IMR-90 (cell line): ENCODE measurements at regions not wholly inside any gene's neighbourhood (a gene's known extent, or its start where the extent isn't known, plus 50 kb on each side); places are given as distances from the start of the nearest gene placed in this dataset.

Experiments
- ATAC-seq: fragments of 200-7000 bp; cut with Tn5 transposase; 2 replicates; pipeline ENCODE4 v1.9.1; 2020; ENCODE audit warnings: low read depth, mild to moderate bottlenecking, moderate library complexity
- BruUV-seq: library from RNA; stranded (reverse); fragments of 400-500 nt; replicated peaks from 2 replicates; lab custom pipeline; 2021; lab: Mats Ljungman, UMichigan
- CTCF ChIA-PET: fragments of 300-600 bp; formaldehyde crosslinking; extraction: SDS; loops from one replicate; lab custom pipeline; 2021; ENCODE audit warnings: antibody characterized with exemption; lab: Yijun Ruan, JAX
- POLR2A ChIA-PET: fragments of 300-600 bp; sonication (Branson Sonifier 250); formaldehyde crosslinking; loops from one replicate; lab custom pipeline; 2022; ENCODE audit warnings: antibody characterized with exemption; ENCODE audit not compliant: unreplicated experiment; lab: Charles Lee
- DNase-seq: peaks from one replicate; pipeline ENCODE4 v3.0.0; 2013
- H2AFZ ChIP-seq: replicated peaks from 2 replicates; pipeline ENCODE3; 2013; ENCODE audit warnings: low read length, mild to moderate bottlenecking; ENCODE audit not compliant: poor library complexity
- H2AK5ac ChIP-seq: 2 replicates; pipeline ENCODE4 v1.6.1; 2013; ENCODE audit warnings: low read depth, low read length, inconsistent platforms
- H2AK9ac ChIP-seq: replicated peaks from 2 replicates; pipeline ENCODE3; 2013; ENCODE audit warnings: mild to moderate bottlenecking, low read depth, low read length, moderate library complexity; ENCODE audit not compliant: poor library complexity
- H2BK120ac ChIP-seq: 2 replicates; pipeline ENCODE4 v1.6.1; 2013; ENCODE audit warnings: low read depth, low read length, inconsistent platforms
- H2BK15ac ChIP-seq: 3 replicates; pipeline ENCODE4 v1.6.1; 2013; ENCODE audit warnings: low read depth, low read length, inconsistent platforms
- H2BK20ac ChIP-seq: 2 replicates; pipeline ENCODE4 v1.6.1; 2013; ENCODE audit warnings: low read depth, mild to moderate bottlenecking, inconsistent platforms, low read length, moderate library complexity
- H2BK5ac ChIP-seq: 2 replicates; pipeline ENCODE4 v1.6.1; 2013; ENCODE audit warnings: mild to moderate bottlenecking, low read depth, low read length, inconsistent platforms; ENCODE audit not compliant: poor library complexity, severe bottlenecking
- H3K14ac ChIP-seq: replicated peaks from 2 replicates; pipeline ENCODE4 v1.6.1; 2013; ENCODE audit warnings: low read depth, low read length, inconsistent platforms
- H3K18ac ChIP-seq: 2 replicates; pipeline ENCODE4 v1.6.1; 2013; ENCODE audit warnings: low read depth, low read length, control low read depth
- H3K23ac ChIP-seq: 2 replicates; pipeline ENCODE4 v1.6.1; 2013; ENCODE audit warnings: low read depth, low read length, inconsistent platforms
- H3K27ac ChIP-seq: 2 replicates; pipeline ENCODE4 v1.5.1; 2013; ENCODE audit warnings: mild to moderate bottlenecking, control low read depth, low read length; ENCODE audit not compliant: insufficient read depth
- H3K27me3 ChIP-seq: 2 replicates; pipeline ENCODE4 v1.6.1; 2013; ENCODE audit warnings: low read length; ENCODE audit not compliant: control insufficient read depth, insufficient read depth
- H3K36me3 ChIP-seq: 2 replicates; pipeline ENCODE4 v1.6.1; 2013; ENCODE audit warnings: low read length, mixed read lengths; ENCODE audit not compliant: control insufficient read depth, insufficient read depth
- H3K4ac ChIP-seq: 2 replicates; pipeline ENCODE4 v1.6.1; 2013; ENCODE audit warnings: low read depth, low read length, inconsistent platforms
- H3K4me1 ChIP-seq: 2 replicates; pipeline ENCODE4 v1.6.1; 2013; ENCODE audit warnings: low read length, mixed read lengths; ENCODE audit not compliant: control insufficient read depth, insufficient read depth
- H3K4me2 ChIP-seq: 2 replicates; pipeline ENCODE4 v1.6.1; 2013; ENCODE audit warnings: low read depth, mild to moderate bottlenecking, control low read depth, low read length, moderate library complexity
- H3K4me3 ChIP-seq: 2 replicates; pipeline ENCODE4 v1.5.1; 2013; ENCODE audit warnings: low read depth, mild to moderate bottlenecking, control low read depth, low read length, moderate library complexity; ENCODE audit not compliant: insufficient read depth
- H3K56ac ChIP-seq: 2 replicates; pipeline ENCODE4 v1.6.1; 2013; ENCODE audit warnings: low read length, inconsistent platforms; ENCODE audit not compliant: insufficient read depth; ENCODE audit errors: extremely low read depth
- H3K79me1 ChIP-seq, 2 experiments: 2 replicates each; pipeline ENCODE4 v1.6.1; 2013; ENCODE audit warnings: low read length in 2 of 2, inconsistent platforms in 1 of 2, low read depth in 1 of 2
- H3K9ac ChIP-seq: 2 replicates; pipeline ENCODE4 v1.6.1; 2013; ENCODE audit warnings: low read depth, low read length, control low read depth
- H3K9me1 ChIP-seq: 2 replicates; pipeline ENCODE4 v1.6.1; 2013; ENCODE audit warnings: low read length, inconsistent platforms; ENCODE audit not compliant: insufficient read depth
- H3K9me3 ChIP-seq: 2 replicates; pipeline ENCODE4 v1.6.1; 2013; ENCODE audit warnings: low read length; ENCODE audit not compliant: control insufficient read depth, insufficient read depth
- H4K20me1 ChIP-seq: 2 replicates; pipeline ENCODE4 v1.6.1; 2013; ENCODE audit warnings: low read length, inconsistent platforms; ENCODE audit not compliant: insufficient read depth
- H4K5ac ChIP-seq: 2 replicates; pipeline ENCODE4 v1.6.1; 2013; ENCODE audit warnings: mild to moderate bottlenecking, low read depth, low read length, control low read depth
- H4K8ac ChIP-seq, 2 experiments: 2 replicates each; pipeline ENCODE4 v1.6.1; 2013; ENCODE audit warnings: low read depth in 2 of 2, low read length in 2 of 2, control low read depth in 1 of 2, inconsistent platforms in 1 of 2
- H4K91ac ChIP-seq: 2 replicates; pipeline ENCODE4 v1.6.1; 2013; ENCODE audit warnings: low read depth, low read length, inconsistent platforms; ENCODE audit not compliant: insufficient read depth
- BHLHE40 ChIP-seq: fragments of 150-350 bp; IDR thresholded peaks from 2 replicates; pipeline ENCODE4 v1.6.1; 2016; ENCODE audit warnings: mild to moderate bottlenecking, low read depth, low read length
- CEBPB ChIP-seq: IDR thresholded peaks from 2 replicates; pipeline ENCODE4 v1.6.1; 2012; ENCODE audit warnings: low read depth, low read length, improper control_type of control experiment
- CHD1 ChIP-seq: IDR thresholded peaks from 2 replicates; pipeline ENCODE4 v1.6.1; 2012; ENCODE audit warnings: low read depth, low read length, improper control_type of control experiment
- FOS ChIP-seq: fragments of 150-350 bp; IDR thresholded peaks from 2 replicates; pipeline ENCODE4 v1.6.1; 2016; ENCODE audit warnings: low read depth, low read length
- MAFK ChIP-seq: IDR thresholded peaks from 2 replicates; pipeline ENCODE4 v1.6.1; 2012; ENCODE audit warnings: low read depth, low read length, improper control_type of control experiment
- MAZ ChIP-seq: IDR thresholded peaks from 2 replicates; pipeline ENCODE4 v1.6.1; 2012; ENCODE audit warnings: low read depth, mild to moderate bottlenecking, low read length, improper control_type of control experiment, moderate library complexity, borderline replicate concordance
- MXI1 ChIP-seq: IDR thresholded peaks from 2 replicates; pipeline ENCODE4 v1.6.1; 2012; ENCODE audit warnings: low read depth, mild to moderate bottlenecking, low read length, moderate library complexity, borderline replicate concordance
- NFE2L2 ChIP-seq: fragments of 150-350 bp; IDR thresholded peaks from 2 replicates; pipeline ENCODE4 v1.6.1; 2016; ENCODE audit warnings: low read depth, mild to moderate bottlenecking, low read length
- POLR2A ChIP-seq: IDR thresholded peaks from 2 replicates; pipeline ENCODE4 v1.6.1; 2012; ENCODE audit warnings: mild to moderate bottlenecking, low read depth, low read length
- RAD21 ChIP-seq: IDR thresholded peaks from 2 replicates; pipeline ENCODE4 v1.6.1; 2012; ENCODE audit warnings: low read length, improper control_type of control experiment
- RCOR1 ChIP-seq: IDR thresholded peaks from 2 replicates; pipeline ENCODE4 v1.6.1; 2012; ENCODE audit warnings: mild to moderate bottlenecking, low read length, improper control_type of control experiment; ENCODE audit not compliant: insufficient replicate concordance
- RFX5 ChIP-seq: IDR thresholded peaks from 2 replicates; pipeline ENCODE4 v1.8.0; 2012; ENCODE audit warnings: low read depth, mild to moderate bottlenecking, low read length, moderate library complexity
- SMC3 ChIP-seq: fragments of 150-350 bp; IDR thresholded peaks from 2 replicates; pipeline ENCODE4 v1.6.1; 2016; ENCODE audit warnings: low read depth, mild to moderate bottlenecking, antibody characterized with exemption, low read length, moderate library complexity
- WGBS, 2 experiments: methylation state at CpG; one replicate each; pipeline versions ENCODE4 v1.1.5 to v1.1.7; 2013; ENCODE audit warnings: missing lambda C conversion rate in 2 of 2; ENCODE audit not compliant: insufficient read length in 1 of 2; ENCODE audit errors: extremely low coverage in 2 of 2; 5-methylcytosine and 5-hydroxymethylcytosine counted together
- dilution Hi-C: fragments of 300-500 bp; cut with HindIII; formaldehyde crosslinking; loops from one replicate; pipeline ENCODE4 v1.14.3; 2018; ENCODE audit warnings: low sequenced_read_pairs; ENCODE audit not compliant: unreplicated experiment
- in situ Hi-C: fragments of 300-500 bp; cut with MboI; formaldehyde crosslinking; loops from 3 replicates; pipeline ENCODE4 v1.14.3; 2019; ENCODE audit warnings: low sequenced_read_pairs, inconsistent platforms, mixed read lengths
- intact Hi-C: fragments of 100-400 bp; cut with micrococcal nuclease; formaldehyde crosslinking; loops from 2 replicates; pipeline ENCODE4 v1.10.0; 2022
- TF ChIP-seq, protein P1 (sequence below): fragments of 150-350 bp; IDR thresholded peaks from 2 replicates; pipeline ENCODE4 v1.6.1; 2017; ENCODE audit warnings: mild to moderate bottlenecking, antibody characterized with exemption, low read length, low read depth
- TF ChIP-seq, protein P2 (sequence below): conservative IDR thresholded peaks from 2 replicates; pipeline ENCODE4 v1.5.1; 2012; ENCODE audit warnings: mild to moderate bottlenecking, low read depth, low read length, improper control_type of control experiment
- TF ChIP-seq, protein P3 (sequence below): fragments of 150-350 bp; IDR thresholded peaks from 2 replicates; pipeline ENCODE4 v1.6.1; 2016; ENCODE audit warnings: low read depth, mild to moderate bottlenecking, low read length, moderate library complexity, borderline replicate concordance

DNA sequence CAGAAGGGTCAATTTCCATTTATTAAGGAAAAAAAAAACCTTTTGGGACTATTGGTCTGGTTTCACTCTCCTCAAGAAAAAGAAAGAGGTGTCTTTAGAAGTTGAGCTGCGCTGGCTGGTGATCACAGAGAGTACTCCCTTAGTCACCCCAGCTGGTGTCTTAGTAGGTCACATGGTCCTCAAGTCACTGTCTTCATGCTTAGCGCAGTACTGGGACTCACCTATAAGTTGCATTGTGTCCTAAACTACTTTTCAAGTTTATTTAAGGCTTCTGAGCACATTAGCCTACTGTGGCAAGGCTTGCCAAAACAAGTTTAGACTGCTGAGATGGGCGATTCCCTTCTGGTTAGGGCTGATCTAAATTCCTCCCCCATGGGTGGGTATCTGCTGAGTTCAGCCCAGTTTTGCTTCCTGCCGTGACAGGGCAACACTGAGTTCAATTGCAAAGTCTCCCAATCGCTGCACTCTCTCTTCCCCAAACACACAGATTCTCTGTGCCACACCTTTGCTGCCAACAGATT, 824.9 kb upstream of the CRIM1 start:
- in situ Hi-C loops, result no loop called here
- BruUV-seq, result no TSS peak
- CTCF ChIA-PET, result no interaction called here

More for the DNA sequence above, 824.9 kb upstream of the CRIM1 start:
- Histone ChIP-seq H3K36me3 (no peaks in the 10 kb centered on the region), H2BK20ac (no peak overlapping the region), H3K18ac (no peak overlapping the region), H2AK5ac (no peak overlapping the region), H3K56ac (no peak overlapping the region), H4K91ac (no peak overlapping the region), H3K27ac (no peak overlapping the region), H4K5ac (no peak overlapping the region), H3K27me3 (no peaks in the 10 kb centered on the region), H4K8ac (no peak overlapping the region), H3K4me2 (no peak overlapping the region), H3K9me3 (peaks cover 10% of the 10 kb centered on the region), H3K9me1 (no peaks in the 10 kb centered on the region), H2AFZ (no peak overlapping the region), H2BK5ac (no peak overlapping the region), H3K23ac (no peak overlapping the region), H3K4me1 (no peaks in the 10 kb centered on the region), H3K4ac (no peak overlapping the region), H3K14ac (no peak overlapping the region), H2BK15ac (no peak overlapping the region), H3K4me3 (no peak overlapping the region), H3K79me1 (no peaks in the 10 kb centered on the region), H3K9ac (no peak overlapping the region), H2BK120ac (no peak overlapping the region), H4K20me1 (no peaks in the 10 kb centered on the region), H2AK9ac (no peak overlapping the region)
- POLR2A ChIA-PET, result no interaction called here
- dilution Hi-C loops (no loop called here), intact Hi-C loops (no loop called here)
- no CpG with 5 or more reads among the region's 5 CpGs for WGBS, 2 experiments
- DNase-seq (no peak), ATAC-seq (no peak)
- TF ChIP-seq RCOR1, result no peak
- no peak for TF ChIP-seq CEBPB
- TF ChIP-seq NFE2L2, result no peak
- TF ChIP-seq, protein P1, sequence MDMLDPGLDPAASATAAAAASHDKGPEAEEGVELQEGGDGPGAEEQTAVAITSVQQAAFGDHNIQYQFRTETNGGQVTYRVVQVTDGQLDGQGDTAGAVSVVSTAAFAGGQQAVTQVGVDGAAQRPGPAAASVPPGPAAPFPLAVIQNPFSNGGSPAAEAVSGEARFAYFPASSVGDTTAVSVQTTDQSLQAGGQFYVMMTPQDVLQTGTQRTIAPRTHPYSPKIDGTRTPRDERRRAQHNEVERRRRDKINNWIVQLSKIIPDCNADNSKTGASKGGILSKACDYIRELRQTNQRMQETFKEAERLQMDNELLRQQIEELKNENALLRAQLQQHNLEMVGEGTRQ, result no peak
- TF ChIP-seq, protein P2, sequence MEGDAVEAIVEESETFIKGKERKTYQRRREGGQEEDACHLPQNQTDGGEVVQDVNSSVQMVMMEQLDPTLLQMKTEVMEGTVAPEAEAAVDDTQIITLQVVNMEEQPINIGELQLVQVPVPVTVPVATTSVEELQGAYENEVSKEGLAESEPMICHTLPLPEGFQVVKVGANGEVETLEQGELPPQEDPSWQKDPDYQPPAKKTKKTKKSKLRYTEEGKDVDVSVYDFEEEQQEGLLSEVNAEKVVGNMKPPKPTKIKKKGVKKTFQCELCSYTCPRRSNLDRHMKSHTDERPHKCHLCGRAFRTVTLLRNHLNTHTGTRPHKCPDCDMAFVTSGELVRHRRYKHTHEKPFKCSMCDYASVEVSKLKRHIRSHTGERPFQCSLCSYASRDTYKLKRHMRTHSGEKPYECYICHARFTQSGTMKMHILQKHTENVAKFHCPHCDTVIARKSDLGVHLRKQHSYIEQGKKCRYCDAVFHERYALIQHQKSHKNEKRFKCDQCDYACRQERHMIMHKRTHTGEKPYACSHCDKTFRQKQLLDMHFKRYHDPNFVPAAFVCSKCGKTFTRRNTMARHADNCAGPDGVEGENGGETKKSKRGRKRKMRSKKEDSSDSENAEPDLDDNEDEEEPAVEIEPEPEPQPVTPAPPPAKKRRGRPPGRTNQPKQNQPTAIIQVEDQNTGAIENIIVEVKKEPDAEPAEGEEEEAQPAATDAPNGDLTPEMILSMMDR, result no peak
- TF ChIP-seq SMC3, result no peak
- no peak for TF ChIP-seq FOS
- TF ChIP-seq RAD21, result no peak
- TF ChIP-seq POLR2A, result no peak
- no peak for TF ChIP-seq BHLHE40
- no peak for TF ChIP-seq MAFK
- TF ChIP-seq MAZ, result no peak
- TF ChIP-seq, protein P3, sequence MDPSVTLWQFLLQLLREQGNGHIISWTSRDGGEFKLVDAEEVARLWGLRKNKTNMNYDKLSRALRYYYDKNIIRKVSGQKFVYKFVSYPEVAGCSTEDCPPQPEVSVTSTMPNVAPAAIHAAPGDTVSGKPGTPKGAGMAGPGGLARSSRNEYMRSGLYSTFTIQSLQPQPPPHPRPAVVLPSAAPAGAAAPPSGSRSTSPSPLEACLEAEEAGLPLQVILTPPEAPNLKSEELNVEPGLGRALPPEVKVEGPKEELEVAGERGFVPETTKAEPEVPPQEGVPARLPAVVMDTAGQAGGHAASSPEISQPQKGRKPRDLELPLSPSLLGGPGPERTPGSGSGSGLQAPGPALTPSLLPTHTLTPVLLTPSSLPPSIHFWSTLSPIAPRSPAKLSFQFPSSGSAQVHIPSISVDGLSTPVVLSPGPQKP, result no peak
- TF ChIP-seq CHD1, result no peak
- TF ChIP-seq RFX5, result no peak
- no peak for TF ChIP-seq MXI1
